ENCODE measurements at regions not wholly inside any gene's neighbourhood (a gene's known extent, or its start where the extent isn't known, plus 50 kb on each side); places are given as distances from the start of the nearest gene placed in this dataset.
A peak's percentile ranks its signal among the peaks of the same experiment; 100 is the strongest.

GRCh38 chr2:66981074-66981473 lies 416.1 kb upstream of the ETAA1 start:
- Histone ChIP-seq H3K9ac (ENCODE audit: low read length) (no peak overlapping the region), H3K9me3 (ENCODE audit: low read length) (no peaks in the 10 kb centered on the region), H3K4me3 (ENCODE audit: low read depth in 1 of 2, low read length in 2 of 2) (no peak overlapping the region), H3K4me1 (ENCODE audit: insufficient read depth, low read length) (peaks cover 20% of the 10 kb centered on the region), H3K27me3 (ENCODE audit: control insufficient read depth in 1 of 2, insufficient read depth in 2 of 2, low read length in 2 of 2) (no peaks in the 10 kb centered on the region), H3K36me3 (ENCODE audit: insufficient read depth, low read length) (no peaks in the 10 kb centered on the region), H3K27ac (ENCODE audit: low read depth, low read length) (no peak overlapping the region)

DNA sequence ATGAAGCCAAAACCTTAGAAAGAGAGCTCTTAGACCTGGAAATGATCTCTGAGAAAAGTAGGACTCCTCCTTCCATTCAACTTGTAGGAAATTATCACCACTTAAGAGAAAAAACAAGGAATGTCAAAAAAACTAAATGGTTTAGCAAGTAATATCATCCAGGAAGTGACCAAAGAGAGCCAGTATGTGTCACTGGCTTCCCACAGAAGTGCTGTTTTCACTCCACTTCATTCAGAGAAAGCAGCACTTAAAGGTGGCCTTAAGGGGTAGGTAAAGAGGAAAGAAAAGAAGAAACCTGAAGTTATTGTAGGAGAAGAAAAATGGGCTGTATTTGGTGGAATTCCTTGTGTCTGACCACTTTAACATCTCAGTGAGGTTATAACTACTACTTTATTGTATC lies 414.4 kb upstream of the ETAA1 start:
- Histone ChIP-seq H3K9ac (ENCODE audit: low read length) (no peak overlapping the region), H3K27ac (ENCODE audit: low read depth, low read length) (no peak overlapping the region), H3K4me1 (ENCODE audit: insufficient read depth, low read length) (peaks cover 20% of the 10 kb centered on the region), H3K36me3 (ENCODE audit: insufficient read depth, low read length) (no peaks in the 10 kb centered on the region), H3K27me3 (ENCODE audit: control insufficient read depth in 1 of 2, insufficient read depth in 2 of 2, low read length in 2 of 2) (no peaks in the 10 kb centered on the region), H3K9me3 (ENCODE audit: low read length) (no peaks in the 10 kb centered on the region), H3K4me3 (ENCODE audit: low read depth in 1 of 2, low read length in 2 of 2) (no peak overlapping the region)

GRCh38 chr2:66984864-66985263 lies 412.3 kb upstream of the ETAA1 start:
- Histone ChIP-seq H3K27me3 (ENCODE audit: control insufficient read depth in 1 of 2, insufficient read depth in 2 of 2, low read length in 2 of 2) (no peaks in the 10 kb centered on the region), H3K27ac (ENCODE audit: low read depth, low read length) (no peak overlapping the region), H3K36me3 (ENCODE audit: insufficient read depth, low read length) (no peaks in the 10 kb centered on the region)

DNA sequence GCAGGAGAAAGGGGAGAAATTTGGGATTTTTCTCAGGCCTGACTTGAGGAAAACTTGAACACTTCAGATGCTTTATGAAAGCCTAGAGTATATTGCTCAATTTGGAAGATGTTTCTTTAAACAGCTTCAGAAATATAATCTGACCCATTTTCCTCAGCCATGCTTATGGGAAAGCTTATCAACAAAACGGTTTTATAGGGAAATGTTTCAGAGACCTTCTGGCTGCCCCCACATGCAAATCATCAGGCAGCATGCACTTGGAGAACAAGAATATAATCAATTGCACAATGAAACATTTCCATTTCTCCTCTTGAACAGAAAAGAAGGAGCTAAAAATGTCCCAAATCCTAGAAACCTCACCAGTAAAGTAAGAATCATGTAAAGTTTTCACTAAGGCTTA lies 411.2 kb upstream of the ETAA1 start:
- Histone ChIP-seq H3K27ac (ENCODE audit: low read depth, low read length) (no peak overlapping the region), H3K4me1 (ENCODE audit: insufficient read depth, low read length) (peaks cover 20% of the 10 kb centered on the region), H3K9ac (ENCODE audit: low read length) (no peak overlapping the region), H3K36me3 (ENCODE audit: insufficient read depth, low read length) (no peaks in the 10 kb centered on the region), H3K9me3 (ENCODE audit: low read length) (no peaks in the 10 kb centered on the region), H3K27me3 (ENCODE audit: control insufficient read depth in 1 of 2, insufficient read depth in 2 of 2, low read length in 2 of 2) (no peaks in the 10 kb centered on the region), H3K4me3 (ENCODE audit: low read depth in 1 of 2, low read length in 2 of 2) (no peak overlapping the region)

More at GRCh38 chr2:66984864-66985263, 412.3 kb upstream of the ETAA1 start:
- Histone ChIP-seq H3K9me3 (ENCODE audit: low read length) (no peaks in the 10 kb centered on the region), H3K4me1 (ENCODE audit: insufficient read depth, low read length) (peaks cover 20% of the 10 kb centered on the region), H3K9ac (ENCODE audit: low read length) (no peak overlapping the region), H3K4me3 (ENCODE audit: low read depth in 1 of 2, low read length in 2 of 2) (peak overlapping the region in 1 of 2 donors; percentile 0)

DNA sequence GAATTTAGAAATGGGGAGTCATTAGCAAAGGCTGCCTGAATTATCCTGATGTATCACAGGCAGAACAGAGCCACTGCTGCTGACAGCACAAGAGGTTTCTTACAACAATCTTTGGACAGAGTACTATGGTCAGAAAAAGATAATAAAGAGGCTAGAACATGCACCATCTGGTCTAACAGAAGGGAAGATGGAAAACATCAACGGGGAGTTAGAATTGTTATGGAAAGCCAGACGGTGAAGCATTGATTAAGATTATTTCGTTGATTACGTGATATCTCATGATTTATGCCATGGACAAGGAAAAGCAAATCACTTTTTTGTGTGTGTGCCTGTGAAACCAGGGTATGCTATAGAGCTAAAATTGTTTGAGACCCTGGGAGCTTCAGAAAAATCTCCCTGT lies 409.4 kb upstream of the ETAA1 start:
- Histone ChIP-seq H3K4me3 (ENCODE audit: low read depth in 1 of 2, low read length in 2 of 2) (no peak overlapping the region), H3K9ac (ENCODE audit: low read length) (no peak overlapping the region)

GRCh38 chr2:66994654-66995053 lies 402.5 kb upstream of the ETAA1 start:
- Histone ChIP-seq H3K27ac (ENCODE audit: low read depth, low read length) (peak overlapping the region; percentile 37), H3K9ac (ENCODE audit: low read length) (no peak overlapping the region), H3K27me3 (ENCODE audit: control insufficient read depth in 1 of 2, insufficient read depth in 2 of 2, low read length in 2 of 2) (no peaks in the 10 kb centered on the region), H3K4me3 (ENCODE audit: low read depth in 1 of 2, low read length in 2 of 2) (no peak overlapping the region), H3K4me1 (ENCODE audit: insufficient read depth, low read length) (peaks cover 23% of the 10 kb centered on the region), H3K9me3 (ENCODE audit: low read length) (no peaks in the 10 kb centered on the region), H3K36me3 (ENCODE audit: insufficient read depth, low read length) (no peaks in the 10 kb centered on the region)

More for the DNA sequence above, 409.4 kb upstream of the ETAA1 start:
- Histone ChIP-seq H3K4me1 (ENCODE audit: insufficient read depth, low read length) (peaks cover 20% of the 10 kb centered on the region), H3K36me3 (ENCODE audit: insufficient read depth, low read length) (no peaks in the 10 kb centered on the region), H3K27ac (ENCODE audit: low read depth, low read length) (no peak overlapping the region), H3K27me3 (ENCODE audit: control insufficient read depth in 1 of 2, insufficient read depth in 2 of 2, low read length in 2 of 2) (no peaks in the 10 kb centered on the region), H3K9me3 (ENCODE audit: low read length) (no peaks in the 10 kb centered on the region)

- Histone ChIP-seq H3K27ac (ENCODE audit: low read depth, low read length) (peak overlapping the region; percentile 57), H3K9ac (ENCODE audit: low read length) (no peak overlapping the region), H3K4me1 (ENCODE audit: insufficient read depth, low read length) (peaks cover 23% of the 10 kb centered on the region), H3K36me3 (ENCODE audit: insufficient read depth, low read length) (no peaks in the 10 kb centered on the region), H3K4me3 (ENCODE audit: low read depth in 1 of 2, low read length in 2 of 2) (no peak overlapping the region), H3K9me3 (ENCODE audit: low read length) (no peaks in the 10 kb centered on the region), H3K27me3 (ENCODE audit: control insufficient read depth in 1 of 2, insufficient read depth in 2 of 2, low read length in 2 of 2) (no peaks in the 10 kb centered on the region)
These were observed 401.5 kb upstream of the ETAA1 start for GRCh38 chr2:66995636-66996035.

GRCh38 chr2:67002618-67003371 lies 394.3 kb upstream of the ETAA1 start:
- Histone ChIP-seq H3K27me3 (ENCODE audit: control insufficient read depth in 1 of 2, insufficient read depth in 2 of 2, low read length in 2 of 2) (no peaks in the 10 kb centered on the region), H3K9me3 (ENCODE audit: low read length) (no peaks in the 10 kb centered on the region), H3K4me3 (ENCODE audit: low read depth in 1 of 2, low read length in 2 of 2) (no peak overlapping the region), H3K4me1 (ENCODE audit: insufficient read depth, low read length) (no peaks in the 10 kb centered on the region), H3K9ac (ENCODE audit: low read length) (no peak overlapping the region), H3K27ac (ENCODE audit: low read depth, low read length) (no peak overlapping the region), H3K36me3 (ENCODE audit: insufficient read depth, low read length) (no peaks in the 10 kb centered on the region)

- Histone ChIP-seq H3K27ac (ENCODE audit: low read depth, low read length) (no peak overlapping the region), H3K4me1 (ENCODE audit: insufficient read depth, low read length) (no peaks in the 10 kb centered on the region), H3K27me3 (ENCODE audit: control insufficient read depth in 1 of 2, insufficient read depth in 2 of 2, low read length in 2 of 2) (no peaks in the 10 kb centered on the region), H3K9ac (ENCODE audit: low read length) (no peak overlapping the region), H3K9me3 (ENCODE audit: low read length) (no peaks in the 10 kb centered on the region), H3K4me3 (ENCODE audit: low read depth in 1 of 2, low read length in 2 of 2) (no peak overlapping the region), H3K36me3 (ENCODE audit: insufficient read depth, low read length) (no peaks in the 10 kb centered on the region)
These were observed 390.7 kb upstream of the ETAA1 start for GRCh38 chr2:67006373-67006960.

DNA sequence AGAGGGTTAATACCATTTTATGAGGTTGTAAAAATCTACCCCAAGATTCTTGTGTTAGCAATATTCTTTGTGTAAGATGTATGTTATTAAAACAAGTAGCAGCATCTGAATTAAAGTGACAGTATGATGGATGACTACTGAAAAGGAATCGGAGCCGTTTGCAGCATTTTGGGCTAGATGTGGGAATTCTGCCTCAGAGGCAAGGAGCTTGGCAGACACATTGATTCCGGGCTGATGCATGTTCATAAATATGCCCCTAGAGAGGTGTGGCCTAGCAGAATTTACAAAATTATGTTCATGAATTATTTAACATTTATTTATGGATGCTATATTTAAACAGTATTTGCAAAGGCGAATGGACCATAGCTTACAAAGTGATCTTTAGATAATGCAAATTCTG lies 389.0 kb upstream of the ETAA1 start:
- Histone ChIP-seq H3K36me3 (ENCODE audit: insufficient read depth, low read length) (no peaks in the 10 kb centered on the region), H3K4me1 (ENCODE audit: insufficient read depth, low read length) (no peaks in the 10 kb centered on the region), H3K27ac (ENCODE audit: low read depth, low read length) (no peak overlapping the region), H3K27me3 (ENCODE audit: control insufficient read depth in 1 of 2, insufficient read depth in 2 of 2, low read length in 2 of 2) (no peaks in the 10 kb centered on the region), H3K9me3 (ENCODE audit: low read length) (no peaks in the 10 kb centered on the region), H3K9ac (ENCODE audit: low read length) (no peak overlapping the region), H3K4me3 (ENCODE audit: low read depth in 1 of 2, low read length in 2 of 2) (no peak overlapping the region)

DNA sequence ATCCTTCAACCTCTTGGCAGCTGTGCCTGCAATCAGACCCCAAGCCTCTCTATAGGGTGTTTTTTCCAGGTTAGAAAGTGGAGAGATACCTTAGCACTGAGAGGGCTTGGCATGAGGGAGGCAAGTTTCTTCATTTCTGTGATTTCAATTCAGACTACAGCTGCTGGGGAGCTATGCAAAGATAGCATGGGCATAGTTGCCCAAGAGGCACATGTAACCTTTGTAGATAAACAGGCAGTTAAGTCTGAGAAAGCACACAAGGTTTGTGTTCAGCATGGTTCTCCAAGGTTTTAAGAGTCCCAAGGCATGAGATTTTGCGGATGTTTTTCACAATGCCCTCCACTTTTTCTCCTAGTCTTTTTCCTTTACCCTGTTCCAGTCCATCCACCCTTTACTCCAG lies 385.0 kb upstream of the ETAA1 start:
- no peak overlapping the region for H3K9ac ChIP-seq (ENCODE audit: low read length)
- no peak overlapping the region for H3K27ac ChIP-seq (ENCODE audit: low read depth, low read length)
- no peaks in the 10 kb centered on the region for H3K4me1 ChIP-seq (ENCODE audit: insufficient read depth, low read length)

DNA sequence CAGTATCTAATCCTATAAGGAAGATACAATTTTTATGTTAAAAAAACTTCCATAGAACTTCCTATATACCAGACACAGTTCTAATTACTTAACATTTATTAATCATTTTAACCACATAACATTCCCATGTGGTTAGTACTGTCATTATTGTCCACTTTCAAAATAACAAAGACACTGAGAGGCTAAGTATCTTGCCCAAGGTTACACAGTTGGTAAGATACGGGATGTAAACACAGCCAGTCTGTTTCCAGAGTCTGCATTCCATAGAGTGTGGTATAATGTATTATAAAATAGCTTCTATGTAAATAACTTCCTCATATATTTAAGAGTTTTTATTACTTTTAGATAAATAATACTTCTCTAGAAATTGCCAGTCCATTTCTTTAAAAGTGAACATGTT lies 383.3 kb upstream of the ETAA1 start:
- H3K9me3 ChIP-seq (ENCODE audit: low read length), result no peaks in the 10 kb centered on the region
- no peak overlapping the region for H3K27ac ChIP-seq (ENCODE audit: low read depth, low read length)
- H3K4me1 ChIP-seq (ENCODE audit: insufficient read depth, low read length), result no peaks in the 10 kb centered on the region
- no peak overlapping the region for H3K9ac ChIP-seq (ENCODE audit: low read length)
- no peak overlapping the region for H3K4me3 ChIP-seq (ENCODE audit: low read depth in 1 of 2, low read length in 2 of 2)
- no peaks in the 10 kb centered on the region for H3K27me3 ChIP-seq (ENCODE audit: control insufficient read depth in 1 of 2, insufficient read depth in 2 of 2, low read length in 2 of 2)
- no peaks in the 10 kb centered on the region for H3K36me3 ChIP-seq (ENCODE audit: insufficient read depth, low read length)

More for the DNA sequence above, 385.0 kb upstream of the ETAA1 start:
- H3K36me3 ChIP-seq (ENCODE audit: insufficient read depth, low read length), result no peaks in the 10 kb centered on the region
- no peak overlapping the region for H3K4me3 ChIP-seq (ENCODE audit: low read depth in 1 of 2, low read length in 2 of 2)
- no peaks in the 10 kb centered on the region for H3K27me3 ChIP-seq (ENCODE audit: control insufficient read depth in 1 of 2, insufficient read depth in 2 of 2, low read length in 2 of 2)
- H3K9me3 ChIP-seq (ENCODE audit: low read length), result no peaks in the 10 kb centered on the region
